Suprapubic skin (tissue), 4 donors: ENCODE measurements at regions not wholly inside any gene's neighbourhood (a gene's known extent, or its start where the extent isn't known, plus 50 kb on each side); places are given as distances from the start of the nearest gene placed in this dataset.

ENCODE experiments used
- POLR2A ChIP-seq, 2 donors: fragments of 450-650 bp; IDR thresholded peaks; one replicate each; pipeline ENCODE4 v1.6.1; 2017; ENCODE audit warnings: antibody characterized with exemption in 2 of 2, mild to moderate bottlenecking in 2 of 2, moderate library complexity in 2 of 2
- POLR2AphosphoS5 ChIP-seq, 3 donors: sonication (generic); formaldehyde crosslinking; IDR thresholded peaks; one replicate each; pipeline ENCODE4 v1.6.1; 2017; ENCODE audit warnings: antibody characterized with exemption in 3 of 3
- TF ChIP-seq, protein P1 (sequence below), 2 donors: fragments of 200-600 bp in 1 of 2; fragments of 450-650 bp in 1 of 2; sonication (generic) in 1 of 2; IDR thresholded peaks; one replicate each; pipeline ENCODE4 v1.5.1; 2016 to 2019; ENCODE audit warnings: antibody characterized with exemption in 2 of 2, mild to moderate bottlenecking in 1 of 2, moderate library complexity in 1 of 2

DNA sequence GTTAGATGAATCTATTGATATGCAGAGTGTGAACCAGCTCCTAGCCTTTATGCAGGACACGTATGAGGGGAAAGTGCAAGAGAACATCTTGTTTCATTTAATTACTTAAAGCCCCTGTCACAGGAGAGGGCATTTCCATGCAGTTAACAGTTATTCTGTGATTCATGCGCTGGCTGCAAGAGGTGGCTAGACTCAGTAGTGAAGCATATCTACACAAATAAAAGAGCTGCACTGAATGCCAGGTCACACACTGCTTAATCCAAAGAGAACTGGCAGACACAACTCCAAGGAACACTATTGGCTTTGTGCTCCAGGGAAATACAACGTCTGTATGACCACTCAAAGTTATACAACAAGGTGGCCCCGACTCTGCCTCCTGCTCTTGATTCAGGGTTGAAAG is 394.1 kb downstream of the C12orf75 start:
- TF ChIP-seq, protein P1, sequence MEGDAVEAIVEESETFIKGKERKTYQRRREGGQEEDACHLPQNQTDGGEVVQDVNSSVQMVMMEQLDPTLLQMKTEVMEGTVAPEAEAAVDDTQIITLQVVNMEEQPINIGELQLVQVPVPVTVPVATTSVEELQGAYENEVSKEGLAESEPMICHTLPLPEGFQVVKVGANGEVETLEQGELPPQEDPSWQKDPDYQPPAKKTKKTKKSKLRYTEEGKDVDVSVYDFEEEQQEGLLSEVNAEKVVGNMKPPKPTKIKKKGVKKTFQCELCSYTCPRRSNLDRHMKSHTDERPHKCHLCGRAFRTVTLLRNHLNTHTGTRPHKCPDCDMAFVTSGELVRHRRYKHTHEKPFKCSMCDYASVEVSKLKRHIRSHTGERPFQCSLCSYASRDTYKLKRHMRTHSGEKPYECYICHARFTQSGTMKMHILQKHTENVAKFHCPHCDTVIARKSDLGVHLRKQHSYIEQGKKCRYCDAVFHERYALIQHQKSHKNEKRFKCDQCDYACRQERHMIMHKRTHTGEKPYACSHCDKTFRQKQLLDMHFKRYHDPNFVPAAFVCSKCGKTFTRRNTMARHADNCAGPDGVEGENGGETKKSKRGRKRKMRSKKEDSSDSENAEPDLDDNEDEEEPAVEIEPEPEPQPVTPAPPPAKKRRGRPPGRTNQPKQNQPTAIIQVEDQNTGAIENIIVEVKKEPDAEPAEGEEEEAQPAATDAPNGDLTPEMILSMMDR (IDR thresholded peaks at IDR 0.05), result no peak
- TF ChIP-seq POLR2AphosphoS5 (IDR thresholded peaks at IDR 0.05) (no peak), POLR2A (IDR thresholded peaks at IDR 0.05) (no peak)
